ENCODE measurements at regions not wholly inside any gene's neighbourhood (a gene's known extent, or its start where the extent isn't known, plus 50 kb on each side); places are given as distances from the start of the nearest gene placed in this dataset.

- Mint-ChIP-seq H3K4me3 (no peak overlapping the region), H3K36me3 (ENCODE audit: low read depth) (no peaks in the 10 kb centered on the region), H3K27ac (no peak overlapping the region), H3K9me3 (no peaks in the 10 kb centered on the region), H3K27me3 (ENCODE audit: insufficient read depth, low read depth, poor library complexity) (peaks cover 5% of the 10 kb centered on the region), H3K4me1 (peaks cover 25% of the 10 kb centered on the region)
- Histone ChIP-seq H3K27me3 (ENCODE audit: insufficient read depth) (no peaks in the 10 kb centered on the region), H3K79me2 (replicated peaks; ENCODE audit: insufficient read depth) (no peaks in the 10 kb centered on the region), H3K4me1 (ENCODE audit: insufficient read depth) (peaks cover 9% of the 10 kb centered on the region; the same call in 1 of the 2 replicates), H3K27ac (ENCODE audit: low read depth) (no peak overlapping the region), H3K36me3 (ENCODE audit: insufficient read depth) (no peaks in the 10 kb centered on the region), H3K4me2 (peak overlapping the region; percentile 57; the same call in 1 of the 2 replicates), H3K9me2 (ENCODE audit: insufficient read depth) (peaks cover 26% of the 10 kb centered on the region), H4K20me1 (replicated peaks; ENCODE audit: insufficient read depth) (no peaks in the 10 kb centered on the region), H2AFZ (no peak overlapping the region), H3K4me3 (no peak overlapping the region), H3F3A (replicated peaks; ENCODE audit: low read depth) (no peaks in the 10 kb centered on the region)
- peak; percentile 13 for DNase-seq (ENCODE audit: low spot score)
- TF ChIP-seq REST (IDR thresholded peaks at IDR 0.05; ENCODE audit: unreplicated experiment) (no peak), ZNF114 (CRISPR knock-in tag; IDR thresholded peaks at IDR 0.05) (no peak), ZNF462 (CRISPR knock-in tag; IDR thresholded peaks at IDR 0.05) (0 out of 2 replicates have a peak, but pooled peaks have one; percentile 9), NANOG (IDR thresholded peaks at IDR 0.05; ENCODE audit: borderline replicate concordance) (no peak), CREB1 (CRISPR knock-in tag; IDR thresholded peaks at IDR 0.05; ENCODE audit: low read depth) (no peak), STAT1 (IDR thresholded peaks at IDR 0.05; ENCODE audit: unreplicated experiment) (no peak)
- ATAC-seq, result peak; percentile 31; the same call in 2 of the 3 replicates
These were observed 186.9 kb upstream of the NAV2 start for GRCh38 chr11:19525714-19526113.
